Ascending aorta (tissue), 2 donors: ENCODE measurements at regions not wholly inside any gene's neighbourhood (a gene's known extent, or its start where the extent isn't known, plus 50 kb on each side); places are given as distances from the start of the nearest gene placed in this dataset.

Experiments
- DNase-seq, 2 donors: peaks; one replicate each; pipeline ENCODE4 v3.0.0-alpha.2; 2019; ENCODE audit warnings: low spot score in 2 of 2
- H3K27ac ChIP-seq, 2 donors: fragments of 200-600 bp; sonication (generic); one replicate each; pipeline ENCODE4 v1.5.1; 2016 to 2017; ENCODE audit warnings: mild to moderate bottlenecking in 1 of 2
- H3K27me3 ChIP-seq: fragments of 200-600 bp; sonication (generic); one replicate; pipeline ENCODE4 v1.5.1; 2017
- H3K36me3 ChIP-seq, 2 donors: fragments of 200-600 bp; sonication (generic); one replicate each; pipeline ENCODE4 v1.5.1; 2016
- H3K4me1 ChIP-seq, 2 donors: fragments of 200-600 bp; sonication (generic); one replicate each; pipeline ENCODE4 v1.5.1; 2016 to 2017; ENCODE audit warnings: mild to moderate bottlenecking in 1 of 2
- H3K4me3 ChIP-seq, 2 donors: fragments of 200-600 bp; sonication (generic); one replicate each; pipeline ENCODE4 v1.5.1; 2016 to 2017; ENCODE audit warnings: mild to moderate bottlenecking in 1 of 2
- H3K9me3 ChIP-seq, 2 donors: fragments of 200-600 bp; sonication (generic); one replicate each; pipeline ENCODE4 v1.5.1; 2016
- intact Hi-C: fragments of 100-400 bp; cut with DNase I; formaldehyde crosslinking; loops from one replicate; pipeline ENCODE4 v1.15.1; 2023
- TF ChIP-seq, protein P1 (sequence below), 3 experiments: fragments of 200-600 bp in 2 of 3; fragments of 450-650 bp in 1 of 3; sonication (generic) in 2 of 3; IDR thresholded peaks; one replicate each; pipeline ENCODE4 v1.5.1; 2016 to 2019; ENCODE audit warnings: antibody characterized with exemption in 3 of 3, mild to moderate bottlenecking in 1 of 3, moderate library complexity in 1 of 3

DNA sequence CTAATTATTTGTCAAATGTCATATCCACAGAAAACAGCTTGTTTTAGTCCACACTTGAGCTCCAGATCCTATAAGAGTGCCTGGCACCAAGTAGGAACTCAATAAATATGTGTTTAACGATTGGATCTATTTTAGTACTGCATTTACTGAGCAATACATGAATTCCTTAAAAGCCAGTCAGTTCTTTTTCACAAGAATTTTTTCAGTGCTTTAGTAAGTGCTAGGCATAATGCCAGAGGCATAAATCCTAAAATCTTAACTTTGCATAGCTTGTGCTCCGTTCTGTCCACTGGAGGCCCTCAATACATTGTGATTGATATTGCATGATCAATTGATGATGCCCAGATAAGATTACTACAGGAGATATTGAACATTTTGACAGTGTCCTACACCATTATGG is 67.3 kb upstream of the PCSK5 start:
- peak overlapping the region; percentile 47 to 63 for H3K27ac ChIP-seq
- no peaks in the 10 kb centered on the region for H3K27me3 ChIP-seq
- no peak for DNase-seq
- H3K9me3 ChIP-seq = peaks cover 0 to 10% of the 10 kb centered on the region in 2 donors
- TF ChIP-seq, protein P1, sequence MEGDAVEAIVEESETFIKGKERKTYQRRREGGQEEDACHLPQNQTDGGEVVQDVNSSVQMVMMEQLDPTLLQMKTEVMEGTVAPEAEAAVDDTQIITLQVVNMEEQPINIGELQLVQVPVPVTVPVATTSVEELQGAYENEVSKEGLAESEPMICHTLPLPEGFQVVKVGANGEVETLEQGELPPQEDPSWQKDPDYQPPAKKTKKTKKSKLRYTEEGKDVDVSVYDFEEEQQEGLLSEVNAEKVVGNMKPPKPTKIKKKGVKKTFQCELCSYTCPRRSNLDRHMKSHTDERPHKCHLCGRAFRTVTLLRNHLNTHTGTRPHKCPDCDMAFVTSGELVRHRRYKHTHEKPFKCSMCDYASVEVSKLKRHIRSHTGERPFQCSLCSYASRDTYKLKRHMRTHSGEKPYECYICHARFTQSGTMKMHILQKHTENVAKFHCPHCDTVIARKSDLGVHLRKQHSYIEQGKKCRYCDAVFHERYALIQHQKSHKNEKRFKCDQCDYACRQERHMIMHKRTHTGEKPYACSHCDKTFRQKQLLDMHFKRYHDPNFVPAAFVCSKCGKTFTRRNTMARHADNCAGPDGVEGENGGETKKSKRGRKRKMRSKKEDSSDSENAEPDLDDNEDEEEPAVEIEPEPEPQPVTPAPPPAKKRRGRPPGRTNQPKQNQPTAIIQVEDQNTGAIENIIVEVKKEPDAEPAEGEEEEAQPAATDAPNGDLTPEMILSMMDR (IDR thresholded peaks at IDR 0.05) = no peak
- no peaks in the 10 kb centered on the region for H3K36me3 ChIP-seq
- H3K4me1 ChIP-seq = peaks cover 3 to 40% of the 10 kb centered on the region in 2 donors
- no peak overlapping the region for H3K4me3 ChIP-seq
- intact Hi-C loops = loop anchor here (5.0 kb wide), 1 partner anchor 181 kb away; no protein-coding TSS in a partner anchor

DNA sequence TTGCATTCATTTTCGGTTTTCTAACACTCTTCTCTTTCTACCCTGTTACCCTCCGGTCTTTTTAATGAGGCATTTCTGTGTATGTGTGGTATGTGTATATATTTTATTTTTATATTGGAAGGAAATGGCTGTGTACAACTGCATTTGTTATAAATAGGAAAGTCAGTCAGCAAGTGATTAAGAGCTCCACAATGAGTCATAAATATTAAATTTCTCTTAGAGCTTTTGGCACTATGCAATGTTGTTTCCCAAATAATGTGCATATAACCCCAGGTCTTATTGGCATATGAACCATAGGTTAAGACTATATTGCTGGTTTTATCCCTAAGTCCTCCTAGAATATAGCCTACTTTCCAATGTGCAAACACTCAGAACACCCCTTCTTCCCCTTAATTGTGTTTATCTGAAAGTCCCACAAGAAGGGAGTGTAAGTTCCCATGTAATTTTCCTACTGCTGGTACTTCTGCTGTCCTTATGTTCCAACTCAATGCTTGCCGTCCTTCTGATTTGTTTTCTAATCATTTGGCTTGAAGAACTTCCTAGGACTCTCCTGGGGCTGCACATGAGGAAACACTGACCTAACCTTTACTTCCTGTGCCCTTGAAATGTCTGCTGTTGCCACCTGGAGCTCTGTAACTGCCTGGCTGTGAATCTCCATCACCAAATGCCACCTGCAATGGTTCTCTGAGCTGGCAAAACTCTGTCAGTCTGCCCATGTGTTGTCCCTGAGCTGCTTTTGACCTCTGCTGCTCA is 65.5 kb upstream of the PCSK5 start:
- no peak overlapping the region for H3K4me3 ChIP-seq
- peaks cover 3 to 40% of the 10 kb centered on the region in 2 donors for H3K4me1 ChIP-seq
- H3K27ac ChIP-seq = peak overlapping the region; percentile 75 to 77
- H3K9me3 ChIP-seq = no peaks in the 10 kb centered on the region
- TF ChIP-seq, protein P1 (IDR thresholded peaks at IDR 0.05) = no peak
- intact Hi-C loops = loop anchor here (5.0 kb wide), 1 partner anchor 183 kb away; no protein-coding TSS in a partner anchor
- H3K27me3 ChIP-seq = no peaks in the 10 kb centered on the region
- no peaks in the 10 kb centered on the region for H3K36me3 ChIP-seq
- DNase-seq = no peak

DNA sequence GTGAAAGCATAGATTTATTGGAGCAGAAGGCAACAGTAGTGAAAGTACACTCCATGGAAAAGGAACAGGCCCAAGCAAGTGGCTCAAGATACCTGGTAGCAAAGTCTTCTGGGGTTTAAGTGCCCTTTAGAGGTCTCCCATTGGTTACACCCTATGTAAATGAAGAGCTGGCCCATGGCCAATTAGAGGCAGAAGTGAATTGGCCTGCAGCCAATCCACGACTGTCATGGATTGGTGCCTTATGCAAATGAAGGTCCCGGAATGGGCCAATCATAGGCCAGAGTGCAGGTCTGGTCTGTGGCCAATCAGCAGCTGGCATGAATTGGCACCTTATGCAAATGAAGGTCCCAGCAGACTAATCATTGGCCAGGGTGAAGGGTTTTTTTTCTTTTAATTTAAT is 64.2 kb upstream of the PCSK5 start:
- no peak overlapping the region for H3K4me3 ChIP-seq
- intact Hi-C loops = no loop called here
- no peaks in the 10 kb centered on the region for H3K27me3 ChIP-seq
- no peaks in the 10 kb centered on the region for H3K9me3 ChIP-seq
- H3K27ac ChIP-seq = peak overlapping the region; percentile 75 to 77
- no peak for DNase-seq
- H3K36me3 ChIP-seq = no peaks in the 10 kb centered on the region
- peaks cover 3 to 40% of the 10 kb centered on the region in 2 donors for H3K4me1 ChIP-seq
- TF ChIP-seq, protein P1 (IDR thresholded peaks at IDR 0.05) = no peak

DNA sequence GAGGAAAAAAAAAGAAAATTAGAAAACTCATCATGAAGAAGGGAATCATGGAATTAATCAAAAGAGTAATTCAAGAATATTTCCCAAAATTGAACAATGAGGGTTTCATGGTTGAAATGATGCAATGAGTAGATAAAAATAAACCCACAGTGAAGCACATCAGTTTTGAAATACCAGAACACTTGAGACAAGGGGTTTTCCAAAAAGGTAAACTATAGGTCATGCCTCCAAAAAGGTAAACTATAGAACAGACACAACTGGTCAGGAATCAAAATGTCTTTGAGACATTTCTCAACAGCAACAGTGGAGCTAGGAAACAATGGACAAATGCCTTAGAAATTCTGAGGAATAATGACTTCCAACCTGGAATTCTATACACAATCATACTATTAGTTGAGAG is 60.2 kb upstream of the PCSK5 start:
- no peak overlapping the region for H3K4me3 ChIP-seq
- no peak for DNase-seq
- no peaks in the 10 kb centered on the region for H3K27me3 ChIP-seq
- no peaks in the 10 kb centered on the region for H3K36me3 ChIP-seq
- intact Hi-C loops = no loop called here
- peaks cover 3 to 12% of the 10 kb centered on the region in 2 donors for H3K4me1 ChIP-seq
- H3K27ac ChIP-seq = no peak overlapping the region
- TF ChIP-seq, protein P1 (IDR thresholded peaks at IDR 0.05) = no peak
- no peaks in the 10 kb centered on the region for H3K9me3 ChIP-seq

DNA sequence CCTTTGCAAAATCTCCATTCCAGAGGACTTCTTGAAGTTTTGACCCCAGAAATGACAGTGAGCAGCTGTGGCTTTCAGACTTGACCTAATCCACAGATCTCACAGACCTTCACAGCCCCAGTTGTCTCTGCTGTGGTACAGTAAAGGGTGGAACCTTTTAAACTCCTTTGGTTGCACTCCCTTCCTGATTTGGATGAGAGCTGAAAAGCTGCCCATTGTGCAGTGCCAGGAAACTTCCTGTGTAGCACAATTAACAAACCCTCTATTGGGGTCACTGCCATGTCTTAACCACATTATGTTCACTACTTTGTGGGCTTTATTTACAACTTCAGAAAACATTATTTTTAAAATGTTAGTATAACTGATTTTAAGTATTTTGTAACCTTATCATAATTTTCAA is 56.7 kb upstream of the PCSK5 start:
- no peak overlapping the region for H3K4me3 ChIP-seq
- no peaks in the 10 kb centered on the region for H3K36me3 ChIP-seq
- H3K9me3 ChIP-seq = no peaks in the 10 kb centered on the region
- intact Hi-C loops = no loop called here
- no peak overlapping the region for H3K27ac ChIP-seq
- no peaks in the 10 kb centered on the region for H3K27me3 ChIP-seq
- no peak for DNase-seq
- TF ChIP-seq, protein P1 (IDR thresholded peaks at IDR 0.05) = no peak
- no peaks in the 10 kb centered on the region for H3K4me1 ChIP-seq
